Omental fat pad (tissue), 3 donors: ENCODE measurements at regions not wholly inside any gene's neighbourhood (a gene's known extent, or its start where the extent isn't known, plus 50 kb on each side); places are given as distances from the start of the nearest gene placed in this dataset.

Experiments used
- ATAC-seq: fragments of 150-250 bp; one replicate; pipeline ENCODE4 v1.9.1; 2016; ENCODE audit warnings: mild to moderate bottlenecking, moderate library complexity; ENCODE audit not compliant: low FRiP score
- DNase-seq: peaks from one replicate; pipeline ENCODE4 v3.0.0-alpha.2; 2019; ENCODE audit warnings: low spot score
- TF ChIP-seq, protein P1 (sequence below), 3 donors: fragments of 450-650 bp; IDR thresholded peaks; one replicate each; pipeline ENCODE4 v1.5.1; 2016 to 2017; ENCODE audit warnings: antibody characterized with exemption in 3 of 3, mild to moderate bottlenecking in 3 of 3, moderate library complexity in 2 of 3

DNA sequence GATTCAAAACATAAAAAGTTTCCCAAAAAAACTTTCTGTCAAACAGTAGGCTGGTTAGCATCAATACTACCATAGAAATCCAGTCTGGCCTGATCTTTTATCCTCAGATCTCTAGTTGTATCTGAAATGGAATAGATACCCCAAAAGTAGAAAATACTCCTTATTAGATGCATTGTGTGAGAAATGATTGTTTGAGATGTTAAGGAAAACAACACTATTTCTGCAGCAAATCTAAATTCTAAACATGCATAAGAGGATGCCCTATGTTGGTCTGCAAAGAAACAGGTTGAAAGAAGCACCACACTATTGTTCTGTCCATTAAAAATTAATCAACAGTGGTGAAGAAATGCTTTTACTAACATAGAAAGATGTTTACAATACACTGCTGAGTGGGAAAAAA, 121.0 kb downstream of the NPY start:
- ATAC-seq (no peak), DNase-seq (no peak)
- TF ChIP-seq, protein P1, sequence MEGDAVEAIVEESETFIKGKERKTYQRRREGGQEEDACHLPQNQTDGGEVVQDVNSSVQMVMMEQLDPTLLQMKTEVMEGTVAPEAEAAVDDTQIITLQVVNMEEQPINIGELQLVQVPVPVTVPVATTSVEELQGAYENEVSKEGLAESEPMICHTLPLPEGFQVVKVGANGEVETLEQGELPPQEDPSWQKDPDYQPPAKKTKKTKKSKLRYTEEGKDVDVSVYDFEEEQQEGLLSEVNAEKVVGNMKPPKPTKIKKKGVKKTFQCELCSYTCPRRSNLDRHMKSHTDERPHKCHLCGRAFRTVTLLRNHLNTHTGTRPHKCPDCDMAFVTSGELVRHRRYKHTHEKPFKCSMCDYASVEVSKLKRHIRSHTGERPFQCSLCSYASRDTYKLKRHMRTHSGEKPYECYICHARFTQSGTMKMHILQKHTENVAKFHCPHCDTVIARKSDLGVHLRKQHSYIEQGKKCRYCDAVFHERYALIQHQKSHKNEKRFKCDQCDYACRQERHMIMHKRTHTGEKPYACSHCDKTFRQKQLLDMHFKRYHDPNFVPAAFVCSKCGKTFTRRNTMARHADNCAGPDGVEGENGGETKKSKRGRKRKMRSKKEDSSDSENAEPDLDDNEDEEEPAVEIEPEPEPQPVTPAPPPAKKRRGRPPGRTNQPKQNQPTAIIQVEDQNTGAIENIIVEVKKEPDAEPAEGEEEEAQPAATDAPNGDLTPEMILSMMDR (IDR thresholded peaks at IDR 0.05): no peak

DNA sequence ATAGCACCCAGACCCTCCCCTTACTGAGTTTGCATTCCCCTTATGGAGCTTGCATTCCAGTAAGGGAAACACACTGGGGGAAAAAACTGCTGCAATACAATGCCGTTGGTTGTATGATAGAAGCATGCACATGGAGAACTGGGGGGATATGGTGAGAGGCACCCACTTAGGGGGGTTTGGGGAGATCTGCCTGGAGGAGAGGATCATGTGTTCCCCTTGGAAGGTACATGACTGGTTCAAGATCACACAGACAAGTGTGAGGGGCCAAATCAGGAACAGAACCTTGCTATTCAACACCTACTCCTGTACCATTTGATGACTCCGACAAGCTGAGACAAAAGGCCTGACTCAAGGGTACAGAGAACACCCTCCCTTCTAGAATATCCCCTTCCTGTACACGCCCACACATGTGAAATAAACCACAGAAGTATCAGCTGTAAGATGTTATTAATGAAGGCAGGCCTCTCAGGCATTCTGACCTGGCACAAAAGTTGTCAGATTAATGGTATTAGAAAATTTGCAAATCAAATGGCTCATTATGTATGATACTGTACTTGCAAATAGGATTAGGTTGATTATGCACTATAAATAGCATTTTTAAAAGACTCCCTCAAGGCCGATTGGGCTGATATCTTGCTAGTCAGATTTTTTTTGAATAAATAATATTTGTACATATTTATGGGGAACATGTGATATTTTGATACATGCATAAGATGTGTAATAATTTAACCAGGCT, 122.2 kb downstream of the NPY start:
- DNase-seq (no peak), ATAC-seq (no peak)
- TF ChIP-seq, protein P1 (IDR thresholded peaks at IDR 0.05): no peak

DNA sequence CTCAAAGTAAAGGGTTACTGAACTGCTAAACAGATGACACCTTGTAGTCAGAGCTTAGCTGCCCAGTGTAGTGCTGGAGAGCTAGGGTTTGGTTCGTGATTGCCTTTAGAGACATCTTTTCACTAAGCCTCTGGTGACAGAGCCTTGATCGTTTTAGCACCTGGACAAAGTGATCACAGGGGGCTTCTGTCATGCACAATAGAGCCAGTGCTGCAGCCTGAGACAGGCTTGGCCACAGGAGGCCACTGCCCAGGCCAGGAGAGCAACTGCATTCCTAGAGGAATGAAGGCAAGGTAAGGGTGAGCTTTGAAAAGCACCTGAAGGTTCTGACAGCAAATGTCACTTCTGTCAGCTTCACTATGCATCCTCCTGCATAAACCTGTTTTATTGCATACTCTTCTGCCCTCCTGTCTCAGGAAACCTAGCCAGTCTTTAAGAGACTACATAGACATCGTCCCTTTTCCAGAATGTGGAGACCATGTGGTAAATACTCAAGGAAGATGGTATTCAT, 122.9 kb downstream of the NPY start:
- DNase-seq: no peak
- ATAC-seq: no peak
- TF ChIP-seq, protein P1 (IDR thresholded peaks at IDR 0.05): no peak

DNA sequence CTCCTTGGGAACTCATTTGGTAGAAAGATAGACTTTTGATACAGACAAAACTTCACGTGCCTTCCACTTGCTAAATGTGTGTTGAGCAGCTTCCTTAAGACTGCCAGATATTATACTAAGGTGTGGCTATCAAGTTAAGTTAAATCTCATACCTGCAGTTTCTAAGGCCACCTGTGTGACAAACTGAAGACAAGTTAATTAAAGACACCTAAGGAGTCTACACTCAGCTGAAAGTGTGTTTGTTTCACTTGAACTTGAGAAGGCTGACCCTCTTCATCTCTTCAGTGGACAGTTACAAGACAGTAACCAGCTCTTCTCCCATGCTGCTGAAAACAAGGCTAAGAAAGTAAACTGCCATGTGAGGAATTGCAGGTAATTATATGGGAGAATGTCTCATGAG, 124.0 kb downstream of the NPY start:
- TF ChIP-seq, protein P1 (IDR thresholded peaks at IDR 0.05): no peak
- ATAC-seq (no peak), DNase-seq (no peak)

DNA sequence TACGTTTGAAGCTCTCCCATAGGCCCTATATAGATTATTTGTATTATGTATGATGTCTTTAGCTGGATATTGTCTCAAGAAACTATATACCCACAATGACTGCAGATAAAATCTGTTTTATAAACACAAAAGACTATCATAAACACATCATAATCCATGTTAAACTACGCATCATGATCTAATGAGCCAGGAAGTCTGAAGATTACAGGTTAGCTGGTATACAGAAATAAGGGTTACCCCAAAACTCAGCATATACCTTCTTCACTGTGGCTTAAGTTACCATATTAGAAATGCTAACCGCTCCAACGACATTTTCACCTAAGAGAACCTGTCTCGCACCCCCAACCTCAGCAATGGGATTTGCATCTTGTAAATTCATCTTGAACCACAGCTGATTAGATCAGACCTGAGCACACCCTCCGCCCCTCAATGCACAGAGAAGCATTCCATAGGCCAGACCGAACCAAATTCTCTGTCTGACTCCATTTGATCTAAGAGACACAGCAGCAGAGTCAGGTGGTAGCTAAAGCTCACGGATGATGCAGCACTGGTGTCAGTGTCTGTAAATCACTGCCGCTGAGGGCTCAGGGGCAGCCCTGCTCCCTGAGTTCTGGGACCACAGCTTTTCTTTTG, 124.9 kb downstream of the NPY start:
- DNase-seq (no peak), ATAC-seq (no peak)
- TF ChIP-seq, protein P1 (IDR thresholded peaks at IDR 0.05): no peak

DNA sequence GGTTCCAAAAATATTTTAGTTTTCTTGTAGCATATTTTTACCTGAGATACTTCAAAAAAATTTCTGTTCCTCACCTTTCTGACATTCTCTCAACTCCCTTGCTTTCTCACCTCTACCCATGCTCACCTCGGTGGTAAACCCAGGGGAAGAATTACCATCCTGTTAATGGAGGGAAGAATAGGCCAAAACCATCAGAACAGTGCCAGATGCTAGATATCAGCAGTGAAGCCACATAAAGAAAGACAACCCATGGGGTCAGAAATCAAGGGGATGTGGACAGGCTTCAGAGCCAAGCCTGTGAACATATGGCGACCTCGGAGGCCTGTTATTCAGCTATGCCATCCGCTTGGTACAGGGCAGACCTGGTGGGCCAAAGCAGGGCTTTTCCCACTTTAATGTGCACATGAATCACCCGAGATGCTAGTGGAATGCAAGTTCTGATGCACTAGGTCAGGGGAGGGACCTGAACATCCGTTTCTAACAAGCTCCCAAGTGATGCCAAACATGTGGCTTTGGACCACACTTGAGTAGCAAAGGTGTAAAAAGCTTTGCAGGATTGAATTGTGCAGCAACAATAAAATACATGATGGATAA, 125.5 kb downstream of the NPY start:
- TF ChIP-seq, protein P1 (IDR thresholded peaks at IDR 0.05): no peak
- ATAC-seq: no peak

More for the DNA sequence above, 125.5 kb downstream of the NPY start:
- no peak for DNase-seq
